H9 (cell line): ENCODE measurements at regions not wholly inside any gene's neighbourhood (a gene's known extent, or its start where the extent isn't known, plus 50 kb on each side); places are given as distances from the start of the nearest gene placed in this dataset.

Experiments used
- DNase-seq: peaks from one replicate; pipeline ENCODE4 v3.0.0-alpha.2; 2017
- H2AFZ ChIP-seq: one replicate; pipeline ENCODE4 v1.6.1; 2013; ENCODE audit warnings: mild to moderate bottlenecking, low read length, control low read depth, moderate library complexity
- H2AK5ac ChIP-seq: 2 replicates; pipeline ENCODE4 v1.6.1; 2013; ENCODE audit warnings: low read length, control low read depth, mixed read lengths; ENCODE audit not compliant: insufficient read length
- H2BK120ac ChIP-seq: one replicate; pipeline ENCODE4 v1.6.1; 2013; ENCODE audit warnings: low read depth, mild to moderate bottlenecking, low read length, control low read depth, inconsistent platforms; ENCODE audit not compliant: poor library complexity, severe bottlenecking
- H2BK12ac ChIP-seq: 2 replicates; pipeline ENCODE4 v1.6.1; 2013; ENCODE audit warnings: low read length, control low read depth, mixed read lengths, low read depth; ENCODE audit not compliant: insufficient read length
- H2BK15ac ChIP-seq: 2 replicates; pipeline ENCODE4 v1.6.1; 2013; ENCODE audit warnings: low read depth, low read length, control low read depth
- H2BK20ac ChIP-seq: one replicate; pipeline ENCODE4 v1.6.1; 2013; ENCODE audit warnings: low read depth, mild to moderate bottlenecking, low read length, control low read depth, inconsistent platforms; ENCODE audit not compliant: poor library complexity, severe bottlenecking
- H2BK5ac ChIP-seq: 2 replicates; pipeline ENCODE4 v1.6.1; 2013; ENCODE audit warnings: low read length, control low read depth, mixed read lengths; ENCODE audit not compliant: insufficient read length
- H3K14ac ChIP-seq: 2 replicates; pipeline ENCODE4 v1.6.1; 2013; ENCODE audit warnings: low read length, control low read depth; ENCODE audit not compliant: insufficient read depth
- H3K18ac ChIP-seq: 2 replicates; pipeline ENCODE4 v1.6.1; 2013; ENCODE audit warnings: low read depth, mild to moderate bottlenecking, mixed read lengths, low read length, control low read depth; ENCODE audit not compliant: insufficient read length
- H3K23ac ChIP-seq: 2 replicates; pipeline ENCODE4 v1.6.1; 2013; ENCODE audit warnings: low read length, control low read depth, mixed read lengths, low read depth; ENCODE audit not compliant: insufficient read length
- H3K23me2 ChIP-seq: 2 replicates; pipeline ENCODE4 v1.6.1; 2013; ENCODE audit warnings: low read depth, mild to moderate bottlenecking, mixed read lengths, low read length, control low read depth; ENCODE audit not compliant: insufficient read length, poor library complexity, severe bottlenecking
- H3K27ac ChIP-seq: 2 replicates; pipeline ENCODE4 v1.5.1; 2013; ENCODE audit warnings: low read length, control low read depth, mixed read lengths, low read depth; ENCODE audit not compliant: insufficient read length
- H3K27me3 ChIP-seq: 2 replicates; pipeline ENCODE4 v1.6.1; 2013; ENCODE audit warnings: low read length, control low read depth, inconsistent platforms; ENCODE audit not compliant: insufficient read depth
- H3K4ac ChIP-seq: 2 replicates; pipeline ENCODE4 v1.6.1; 2013; ENCODE audit warnings: low read depth, mild to moderate bottlenecking, control low read depth, inconsistent platforms, low read length, moderate library complexity
- H3K4me1 ChIP-seq: 2 replicates; pipeline ENCODE4 v1.6.1; 2013; ENCODE audit warnings: low read length, control low read depth, inconsistent platforms; ENCODE audit not compliant: insufficient read depth
- H3K4me2 ChIP-seq: 2 replicates; pipeline ENCODE4 v1.6.1; 2013; ENCODE audit warnings: low read length, control low read depth, mixed read lengths; ENCODE audit not compliant: insufficient read length, insufficient read depth
- H3K56ac ChIP-seq: 2 replicates; pipeline ENCODE4 v1.6.1; 2013; ENCODE audit warnings: low read depth, mild to moderate bottlenecking, mixed read lengths, low read length, control low read depth; ENCODE audit not compliant: insufficient read length
- H3K79me1 ChIP-seq: 2 replicates; pipeline ENCODE4 v1.6.1; 2013; ENCODE audit warnings: low read depth, mild to moderate bottlenecking, moderate library complexity, low read length, control low read depth, inconsistent platforms; ENCODE audit not compliant: insufficient read depth, poor library complexity, severe bottlenecking
- H3K79me2 ChIP-seq: 2 replicates; pipeline ENCODE4 v1.6.1; 2013; ENCODE audit warnings: low read length, control low read depth, inconsistent platforms; ENCODE audit not compliant: insufficient read depth
- H3K9ac ChIP-seq: 2 replicates; pipeline ENCODE4 v1.6.1; 2013; ENCODE audit warnings: low read length, control low read depth, mixed read lengths; ENCODE audit not compliant: insufficient read length; ENCODE audit errors: extremely low read depth
- H3K9me3 ChIP-seq: one replicate; pipeline ENCODE4 v1.6.1; 2013; ENCODE audit warnings: low read depth, low read length, inconsistent platforms; ENCODE audit not compliant: control insufficient read depth
- H3T11ph ChIP-seq: one replicate; pipeline ENCODE4 v1.6.1; 2013; ENCODE audit warnings: mild to moderate bottlenecking, low read length, control low read depth, inconsistent platforms
- H4K20me1 ChIP-seq: one replicate; pipeline ENCODE4 v1.6.1; 2013; ENCODE audit not compliant: control insufficient read depth, insufficient read length, insufficient read depth
- H4K5ac ChIP-seq: 2 replicates; pipeline ENCODE4 v1.6.1; 2013; ENCODE audit warnings: low read depth, mild to moderate bottlenecking, mixed read lengths, low read length, control low read depth; ENCODE audit not compliant: insufficient read length
- H4K8ac ChIP-seq: replicated peaks from 2 replicates; pipeline ENCODE4 v1.6.1; 2013; ENCODE audit warnings: low read length, control low read depth, mixed read lengths, low read depth; ENCODE audit not compliant: insufficient read length
- H4K91ac ChIP-seq: 2 replicates; pipeline ENCODE4 v1.6.1; 2013; ENCODE audit warnings: low read depth, mild to moderate bottlenecking, moderate library complexity, mixed read lengths, low read length, control low read depth; ENCODE audit not compliant: insufficient read length
- H3K27ac Mint-ChIP-seq, 3 experiments: 2 replicates in 2 of 3; 3 replicates in 1 of 3; pipeline ENCODE4 v1.8.0; 2020 to 2021; ENCODE audit warnings: mixed read lengths in 3 of 3, mild to moderate bottlenecking in 1 of 3, moderate library complexity in 1 of 3
- H3K27me3 Mint-ChIP-seq: 2 replicates; pipeline ENCODE4 v1.8.0; 2021; ENCODE audit warnings: low read depth, mild to moderate bottlenecking, moderate library complexity, mixed read lengths
- H3K36me3 Mint-ChIP-seq, 3 experiments: 2 replicates in 2 of 3; 3 replicates in 1 of 3; pipeline ENCODE4 v1.8.0; 2020 to 2021; ENCODE audit warnings: low read depth in 3 of 3, mixed read lengths in 3 of 3; ENCODE audit not compliant: insufficient read depth in 1 of 3
- H3K4me1 Mint-ChIP-seq, 2 experiments: 2 replicates each; pipeline ENCODE4 v1.8.0; 2020; ENCODE audit warnings: mixed read lengths in 2 of 2
- H3K4me3 Mint-ChIP-seq, 2 experiments: 2 replicates in 1 of 2; 3 replicates in 1 of 2; pipeline ENCODE4 v1.8.0; 2020 to 2021; ENCODE audit warnings: mild to moderate bottlenecking in 2 of 2, mixed read lengths in 2 of 2, moderate library complexity in 1 of 2
- H3K9me3 Mint-ChIP-seq, 2 experiments: 2 replicates in 1 of 2; 3 replicates in 1 of 2; pipeline ENCODE4 v1.8.0; 2020; ENCODE audit warnings: mild to moderate bottlenecking in 2 of 2, mixed read lengths in 2 of 2, moderate library complexity in 1 of 2
- WGBS: extraction: QIAGEN DNeasy Blood & Tissue Kit; methylation state at CpG from one replicate; pipeline ENCODE4 v1.1.7; 2013; ENCODE audit warnings: missing lambda C conversion rate, low lambda C conversion rate, mixed read lengths; ENCODE audit not compliant: insufficient read length; ENCODE audit errors: extremely low coverage; 5-methylcytosine and 5-hydroxymethylcytosine counted together
- TF ChIP-seq, protein P1 (sequence below): fragments of 200-600 bp; sonication (generic); conservative IDR thresholded peaks from 3 replicates; pipeline ENCODE4 v1.8.0; 2021; ENCODE audit warnings: antibody characterized with exemption, mild to moderate bottlenecking

DNA sequence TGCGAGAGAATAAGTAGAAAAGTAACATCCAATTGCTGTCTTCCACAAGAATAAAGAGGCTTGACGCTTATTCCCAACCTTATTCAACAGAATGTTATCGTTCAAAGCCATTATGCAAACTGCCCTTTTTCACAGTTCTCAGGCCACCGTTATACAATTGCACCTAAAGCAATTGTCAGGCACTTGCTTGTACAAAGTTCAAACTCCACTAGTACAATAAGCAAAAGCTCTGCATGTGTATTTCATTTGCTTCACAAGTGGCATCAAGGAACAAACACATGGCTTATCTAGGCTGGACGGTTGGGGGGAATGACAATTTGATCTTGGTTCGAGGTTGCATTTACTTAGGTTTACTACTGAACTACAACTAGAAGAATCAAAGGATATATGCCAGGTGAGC lies 815.6 kb downstream of the EFNB2 start:
- no peak for DNase-seq
- Mint-ChIP-seq H3K9me3 (no peaks in the 10 kb centered on the region), H3K4me3 (no peak overlapping the region), H3K36me3 (no peaks in the 10 kb centered on the region), H3K27ac (no peak overlapping the region), H3K4me1 (peaks cover 0 to 6% of the 10 kb centered on the region in 2 experiments; a peak in 1 of 4 replicates), H3K27me3 (no peaks in the 10 kb centered on the region)
- no peak overlapping the region for H3T11ph ChIP-seq
- no peaks in the 10 kb centered on the region for H4K20me1 ChIP-seq
- peaks cover 3% of the 10 kb centered on the region; the same call in 1 of the 2 replicates for H3K4me1 ChIP-seq
- no peaks in the 10 kb centered on the region for H3K23me2 ChIP-seq
- no peak overlapping the region for H2BK20ac ChIP-seq
- no peak overlapping the region for H3K23ac ChIP-seq
- H3K79me1 ChIP-seq, result no peaks in the 10 kb centered on the region
- H4K8ac ChIP-seq, result no peak overlapping the region
- WGBS, result no CpG with 5 or more reads among the region's 6 CpGs
- H2BK120ac ChIP-seq, result no peak overlapping the region
- no peaks in the 10 kb centered on the region for H3K27me3 ChIP-seq
- H2BK12ac ChIP-seq, result no peak overlapping the region
- no peaks in the 10 kb centered on the region for H3K9me3 ChIP-seq
- no peak overlapping the region for H3K9ac ChIP-seq
- no peak overlapping the region for H2BK15ac ChIP-seq
- H3K18ac ChIP-seq, result no peak overlapping the region
- H4K5ac ChIP-seq, result no peak overlapping the region
- no peak overlapping the region for H3K4ac ChIP-seq
- no peak overlapping the region for H2AFZ ChIP-seq
- TF ChIP-seq, protein P1, sequence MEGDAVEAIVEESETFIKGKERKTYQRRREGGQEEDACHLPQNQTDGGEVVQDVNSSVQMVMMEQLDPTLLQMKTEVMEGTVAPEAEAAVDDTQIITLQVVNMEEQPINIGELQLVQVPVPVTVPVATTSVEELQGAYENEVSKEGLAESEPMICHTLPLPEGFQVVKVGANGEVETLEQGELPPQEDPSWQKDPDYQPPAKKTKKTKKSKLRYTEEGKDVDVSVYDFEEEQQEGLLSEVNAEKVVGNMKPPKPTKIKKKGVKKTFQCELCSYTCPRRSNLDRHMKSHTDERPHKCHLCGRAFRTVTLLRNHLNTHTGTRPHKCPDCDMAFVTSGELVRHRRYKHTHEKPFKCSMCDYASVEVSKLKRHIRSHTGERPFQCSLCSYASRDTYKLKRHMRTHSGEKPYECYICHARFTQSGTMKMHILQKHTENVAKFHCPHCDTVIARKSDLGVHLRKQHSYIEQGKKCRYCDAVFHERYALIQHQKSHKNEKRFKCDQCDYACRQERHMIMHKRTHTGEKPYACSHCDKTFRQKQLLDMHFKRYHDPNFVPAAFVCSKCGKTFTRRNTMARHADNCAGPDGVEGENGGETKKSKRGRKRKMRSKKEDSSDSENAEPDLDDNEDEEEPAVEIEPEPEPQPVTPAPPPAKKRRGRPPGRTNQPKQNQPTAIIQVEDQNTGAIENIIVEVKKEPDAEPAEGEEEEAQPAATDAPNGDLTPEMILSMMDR, result no peak
- no peak overlapping the region for H3K56ac ChIP-seq
- no peak overlapping the region for H3K14ac ChIP-seq
- H3K27ac ChIP-seq, result no peak overlapping the region
- H3K79me2 ChIP-seq, result no peaks in the 10 kb centered on the region
- H3K4me2 ChIP-seq, result no peak overlapping the region
- H4K91ac ChIP-seq, result no peak overlapping the region
- H2BK5ac ChIP-seq, result no peak overlapping the region
- no peak overlapping the region for H2AK5ac ChIP-seq
